ENCODE measurements at regions not wholly inside any gene's neighbourhood (a gene's known extent, or its start where the extent isn't known, plus 50 kb on each side); places are given as distances from the start of the nearest gene placed in this dataset.

DNA sequence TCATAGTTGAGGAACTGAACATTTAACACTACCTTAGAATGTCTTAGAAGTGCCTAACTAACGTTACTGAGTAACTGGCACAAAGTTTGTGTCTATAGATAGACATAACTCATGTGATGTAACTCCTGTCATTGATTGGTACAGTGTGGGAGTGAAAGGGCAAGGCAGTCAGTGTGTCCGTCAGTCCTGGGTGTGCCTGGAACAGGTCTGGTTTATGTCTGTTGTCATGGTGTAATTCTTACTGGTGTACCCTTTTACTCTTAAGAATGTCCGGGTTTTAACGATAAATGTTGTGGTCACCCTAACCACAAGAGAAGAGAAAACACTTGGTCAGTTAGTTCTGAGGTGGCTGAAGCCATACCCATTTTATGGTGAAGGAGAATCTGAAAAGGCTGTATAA is 93.1 kb upstream of the ESX1 start:
- H3K9me3 Mint-ChIP-seq (ENCODE audit: low read depth): no peaks in the 10 kb centered on the region
- H3K27me3 Mint-ChIP-seq (ENCODE audit: low read depth): peaks cover 12% of the 10 kb centered on the region
- H3K36me3 Mint-ChIP-seq (ENCODE audit: low read depth): no peaks in the 10 kb centered on the region
- no peaks in the 10 kb centered on the region for H3K4me1 Mint-ChIP-seq (ENCODE audit: low read depth)
- TF ChIP-seq, protein P1, sequence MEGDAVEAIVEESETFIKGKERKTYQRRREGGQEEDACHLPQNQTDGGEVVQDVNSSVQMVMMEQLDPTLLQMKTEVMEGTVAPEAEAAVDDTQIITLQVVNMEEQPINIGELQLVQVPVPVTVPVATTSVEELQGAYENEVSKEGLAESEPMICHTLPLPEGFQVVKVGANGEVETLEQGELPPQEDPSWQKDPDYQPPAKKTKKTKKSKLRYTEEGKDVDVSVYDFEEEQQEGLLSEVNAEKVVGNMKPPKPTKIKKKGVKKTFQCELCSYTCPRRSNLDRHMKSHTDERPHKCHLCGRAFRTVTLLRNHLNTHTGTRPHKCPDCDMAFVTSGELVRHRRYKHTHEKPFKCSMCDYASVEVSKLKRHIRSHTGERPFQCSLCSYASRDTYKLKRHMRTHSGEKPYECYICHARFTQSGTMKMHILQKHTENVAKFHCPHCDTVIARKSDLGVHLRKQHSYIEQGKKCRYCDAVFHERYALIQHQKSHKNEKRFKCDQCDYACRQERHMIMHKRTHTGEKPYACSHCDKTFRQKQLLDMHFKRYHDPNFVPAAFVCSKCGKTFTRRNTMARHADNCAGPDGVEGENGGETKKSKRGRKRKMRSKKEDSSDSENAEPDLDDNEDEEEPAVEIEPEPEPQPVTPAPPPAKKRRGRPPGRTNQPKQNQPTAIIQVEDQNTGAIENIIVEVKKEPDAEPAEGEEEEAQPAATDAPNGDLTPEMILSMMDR (IDR thresholded peaks at IDR 0.05): no peak
- no peak overlapping the region for H3K4me3 Mint-ChIP-seq (ENCODE audit: unreplicated experiment)
- no peak overlapping the region for H3K27ac Mint-ChIP-seq (ENCODE audit: unreplicated experiment)
- DNase-seq (ENCODE audit: low spot score): no peak

DNA sequence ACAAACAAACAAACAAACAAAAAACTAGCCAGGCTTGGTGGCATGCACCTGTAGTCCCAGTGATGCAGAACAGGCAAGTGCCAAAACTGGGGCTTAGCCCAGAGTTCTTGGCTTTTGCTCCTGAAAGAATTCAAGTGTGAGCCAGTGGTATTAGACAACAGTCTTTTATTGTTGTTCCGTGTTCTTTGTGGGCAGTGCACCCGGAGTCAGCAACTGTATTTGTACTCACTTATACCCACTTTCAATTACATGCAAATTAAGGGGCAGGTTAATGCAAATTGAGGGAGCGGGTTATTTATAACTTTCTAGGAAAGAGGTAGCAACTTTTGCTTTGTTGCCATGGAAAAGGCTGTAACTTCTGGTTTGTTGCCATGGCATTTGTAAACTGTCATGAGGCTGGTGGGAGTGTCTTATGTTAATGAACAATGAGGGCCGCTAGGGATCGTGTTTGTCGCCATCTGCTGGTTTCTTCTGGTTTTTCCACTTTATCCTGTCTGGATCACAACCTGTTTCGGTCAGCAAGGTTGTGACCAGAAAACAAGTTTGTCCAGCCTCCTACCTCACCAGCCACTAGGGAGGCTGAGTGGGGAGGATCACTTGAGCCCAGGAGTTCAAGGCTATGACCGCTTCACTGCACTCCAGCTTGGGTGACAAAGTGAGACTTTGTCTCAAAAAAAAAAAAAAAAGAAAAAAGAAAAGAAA is 88.8 kb upstream of the ESX1 start:
- no peak for DNase-seq (ENCODE audit: low spot score)
- TF ChIP-seq, protein P1 (IDR thresholded peaks at IDR 0.05): peak; percentile 79
- no peaks in the 10 kb centered on the region for H3K36me3 Mint-ChIP-seq (ENCODE audit: low read depth)
- H3K4me1 Mint-ChIP-seq (ENCODE audit: low read depth): no peaks in the 10 kb centered on the region
- H3K27ac Mint-ChIP-seq (ENCODE audit: unreplicated experiment): no peak overlapping the region
- H3K4me3 Mint-ChIP-seq (ENCODE audit: unreplicated experiment): no peak overlapping the region
- peaks cover 15% of the 10 kb centered on the region for H3K27me3 Mint-ChIP-seq (ENCODE audit: low read depth)
- H3K9me3 Mint-ChIP-seq (ENCODE audit: low read depth): no peaks in the 10 kb centered on the region

- Mint-ChIP-seq H3K36me3 (ENCODE audit: low read depth) (no peaks in the 10 kb centered on the region), H3K27me3 (ENCODE audit: low read depth) (peaks cover 16% of the 10 kb centered on the region), H3K4me1 (ENCODE audit: low read depth) (no peaks in the 10 kb centered on the region), H3K9me3 (ENCODE audit: low read depth) (no peaks in the 10 kb centered on the region), H3K27ac (ENCODE audit: unreplicated experiment) (no peak overlapping the region), H3K4me3 (ENCODE audit: unreplicated experiment) (no peak overlapping the region)
- DNase-seq (ENCODE audit: low spot score): no peak
- TF ChIP-seq, protein P1 (IDR thresholded peaks at IDR 0.05): no peak
Observed at GRCh38 chrX:104342065-104342464, 87.3 kb upstream of the ESX1 start.

GRCh38 chrX:104335756-104336155 is 81.0 kb upstream of the ESX1 start:
- no peak for DNase-seq (ENCODE audit: low spot score)
- H3K9me3 Mint-ChIP-seq (ENCODE audit: low read depth): no peaks in the 10 kb centered on the region
- no peak overlapping the region for H3K4me3 Mint-ChIP-seq (ENCODE audit: unreplicated experiment)
- H3K36me3 Mint-ChIP-seq (ENCODE audit: low read depth): no peaks in the 10 kb centered on the region
- H3K27ac Mint-ChIP-seq (ENCODE audit: unreplicated experiment): no peak overlapping the region
- no peaks in the 10 kb centered on the region for H3K4me1 Mint-ChIP-seq (ENCODE audit: low read depth)
- TF ChIP-seq, protein P1 (IDR thresholded peaks at IDR 0.05): no peak
- H3K27me3 Mint-ChIP-seq (ENCODE audit: low read depth): peaks cover 3% of the 10 kb centered on the region

GRCh38 chrX:104334971-104335370 is 80.2 kb upstream of the ESX1 start:
- Mint-ChIP-seq H3K36me3 (ENCODE audit: low read depth) (no peaks in the 10 kb centered on the region), H3K4me3 (ENCODE audit: unreplicated experiment) (no peak overlapping the region), H3K27me3 (ENCODE audit: low read depth) (peaks cover 3% of the 10 kb centered on the region), H3K27ac (ENCODE audit: unreplicated experiment) (no peak overlapping the region), H3K4me1 (ENCODE audit: low read depth) (no peaks in the 10 kb centered on the region), H3K9me3 (ENCODE audit: low read depth) (no peaks in the 10 kb centered on the region)
- DNase-seq (ENCODE audit: low spot score): no peak
- TF ChIP-seq, protein P1 (IDR thresholded peaks at IDR 0.05): no peak

All from chondrocyte (in vitro differentiated cells).